Activated CD8-positive, alpha-beta T cell treated with anti-CD3 and anti-CD28 coated beads for 36 hours (primary cell): ENCODE measurements at regions not wholly inside any gene's neighbourhood (a gene's known extent, or its start where the extent isn't known, plus 50 kb on each side); places are given as distances from the start of the nearest gene placed in this dataset.

Source experiments
- ATAC-seq: fragments of 200-7000 bp; cut with Tn5 transposase; one replicate; pipeline ENCODE4 v1.10.0; 2021; ENCODE audit warnings: mild to moderate bottlenecking, moderate library complexity
- CTCF ChIA-PET: fragments of 350-600 bp; sonication (Branson Sonifier 250); formaldehyde crosslinking; loops from one replicate; lab custom pipeline; 2021; ENCODE audit warnings: antibody characterized with exemption; lab: Charles Lee
- POLR2A ChIA-PET: fragments of 350-600 bp; sonication (Branson Sonifier 250); formaldehyde crosslinking; loops from one replicate; lab custom pipeline; 2021; ENCODE audit warnings: antibody characterized with exemption; lab: Charles Lee
- DNase-seq: peaks from one replicate; pipeline ENCODE4 v3.0.0-alpha.2; 2020
- H3K27ac Mint-ChIP-seq: one replicate; pipeline ENCODE4 v1.8.0; 2021; ENCODE audit warnings: mild to moderate bottlenecking, mixed read lengths
- H3K27me3 Mint-ChIP-seq: one replicate; pipeline ENCODE4 v1.8.0; 2021; ENCODE audit warnings: mixed read lengths
- H3K36me3 Mint-ChIP-seq: one replicate; pipeline ENCODE4 v1.8.0; 2021; ENCODE audit warnings: low read depth, mixed read lengths
- H3K4me1 Mint-ChIP-seq: one replicate; pipeline ENCODE4 v1.8.0; 2021; ENCODE audit warnings: low read depth, mixed read lengths
- H3K4me3 Mint-ChIP-seq: one replicate; pipeline ENCODE4 v1.8.0; 2021; ENCODE audit warnings: mild to moderate bottlenecking, moderate library complexity, mixed read lengths
- H3K9me3 Mint-ChIP-seq: one replicate; pipeline ENCODE4 v1.8.0; 2021; ENCODE audit warnings: mixed read lengths
- intact Hi-C: fragments of 100-400 bp; cut with micrococcal nuclease; formaldehyde crosslinking; loops from one replicate; pipeline ENCODE4 v1.10.0; 2022
- TF ChIP-seq, protein P1 (sequence below): fragments of 200-600 bp; IDR thresholded peaks from one replicate; pipeline ENCODE4 v1.8.0; 2022; ENCODE audit warnings: antibody characterized with exemption, mild to moderate bottlenecking

DNA sequence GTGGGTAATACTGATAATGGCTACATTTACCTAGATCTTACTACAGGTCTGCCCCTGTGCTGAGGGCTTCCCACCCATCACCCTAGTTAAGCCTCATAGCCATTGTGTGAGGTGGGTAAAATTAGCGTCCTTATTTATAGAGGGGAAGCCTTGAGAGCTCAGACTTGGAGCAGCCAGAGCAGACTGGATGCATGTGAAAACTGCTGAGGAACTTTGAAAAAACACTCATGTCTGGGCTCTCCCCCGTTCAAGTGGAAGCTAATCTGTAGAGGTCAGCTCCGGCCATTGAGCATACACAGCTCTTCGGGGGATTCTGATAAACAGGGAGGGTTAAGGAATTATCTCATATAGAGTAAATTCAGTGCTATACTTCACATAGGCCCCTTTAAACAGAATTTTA, 389.7 kb downstream of the RPS6KC1 start:
- no peak for DNase-seq
- Mint-ChIP-seq H3K9me3 (no peaks in the 10 kb centered on the region), H3K27me3 (peaks cover 9% of the 10 kb centered on the region), H3K36me3 (no peaks in the 10 kb centered on the region), H3K27ac (no peak overlapping the region), H3K4me1 (no peaks in the 10 kb centered on the region), H3K4me3 (no peak overlapping the region)
- TF ChIP-seq, protein P1, sequence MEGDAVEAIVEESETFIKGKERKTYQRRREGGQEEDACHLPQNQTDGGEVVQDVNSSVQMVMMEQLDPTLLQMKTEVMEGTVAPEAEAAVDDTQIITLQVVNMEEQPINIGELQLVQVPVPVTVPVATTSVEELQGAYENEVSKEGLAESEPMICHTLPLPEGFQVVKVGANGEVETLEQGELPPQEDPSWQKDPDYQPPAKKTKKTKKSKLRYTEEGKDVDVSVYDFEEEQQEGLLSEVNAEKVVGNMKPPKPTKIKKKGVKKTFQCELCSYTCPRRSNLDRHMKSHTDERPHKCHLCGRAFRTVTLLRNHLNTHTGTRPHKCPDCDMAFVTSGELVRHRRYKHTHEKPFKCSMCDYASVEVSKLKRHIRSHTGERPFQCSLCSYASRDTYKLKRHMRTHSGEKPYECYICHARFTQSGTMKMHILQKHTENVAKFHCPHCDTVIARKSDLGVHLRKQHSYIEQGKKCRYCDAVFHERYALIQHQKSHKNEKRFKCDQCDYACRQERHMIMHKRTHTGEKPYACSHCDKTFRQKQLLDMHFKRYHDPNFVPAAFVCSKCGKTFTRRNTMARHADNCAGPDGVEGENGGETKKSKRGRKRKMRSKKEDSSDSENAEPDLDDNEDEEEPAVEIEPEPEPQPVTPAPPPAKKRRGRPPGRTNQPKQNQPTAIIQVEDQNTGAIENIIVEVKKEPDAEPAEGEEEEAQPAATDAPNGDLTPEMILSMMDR = no peak
- no peak for ATAC-seq
- intact Hi-C loops = no loop called here
- POLR2A ChIA-PET = no interaction called here
- CTCF ChIA-PET = no interaction called here

DNA sequence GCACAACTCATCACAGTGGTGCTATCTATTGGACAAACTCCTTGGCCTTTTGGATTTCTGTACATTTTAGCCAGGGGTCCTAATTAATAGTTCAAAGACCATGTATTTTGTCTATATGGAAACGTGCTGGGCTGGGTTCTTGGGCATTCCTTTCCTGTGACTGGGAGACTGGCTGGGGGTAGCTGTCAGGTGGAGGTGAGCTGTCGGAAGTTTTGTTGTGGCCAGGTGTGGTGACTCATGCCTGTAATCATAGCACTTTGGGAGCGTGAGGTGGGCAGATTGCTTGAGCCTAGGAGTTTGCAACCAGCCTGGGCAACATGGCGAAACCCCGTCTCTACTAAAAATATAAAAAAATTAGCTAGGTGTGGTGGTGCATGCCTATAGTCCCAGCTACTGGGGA, 392.4 kb downstream of the RPS6KC1 start:
- Mint-ChIP-seq H3K27ac (no peak overlapping the region), H3K9me3 (no peaks in the 10 kb centered on the region), H3K27me3 (peaks cover 8% of the 10 kb centered on the region), H3K4me3 (no peak overlapping the region), H3K36me3 (no peaks in the 10 kb centered on the region), H3K4me1 (no peaks in the 10 kb centered on the region)
- ATAC-seq (no peak), DNase-seq (no peak)
- TF ChIP-seq, protein P1 = no peak
- POLR2A ChIA-PET = no interaction called here
- CTCF ChIA-PET = no interaction called here
- intact Hi-C loops = no loop called here

DNA sequence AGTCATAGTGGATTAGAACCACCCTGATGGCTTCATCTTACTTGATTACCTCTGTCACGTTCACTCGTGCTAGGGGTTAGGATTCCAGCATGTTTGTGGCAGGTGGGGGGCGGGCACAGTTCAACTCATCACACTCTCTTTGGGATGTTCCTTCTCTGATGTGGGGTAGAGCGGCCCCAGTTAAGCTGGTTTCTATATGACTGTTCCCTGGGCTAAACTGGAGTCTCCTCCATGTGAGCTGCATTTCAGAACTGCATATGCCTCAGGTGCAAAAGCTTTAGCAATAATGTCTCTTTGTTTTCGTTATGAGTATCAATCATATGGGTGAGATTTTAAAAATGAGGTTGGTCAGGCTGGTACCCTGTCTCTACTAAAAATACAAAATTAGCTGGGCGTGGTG, 393.2 kb downstream of the RPS6KC1 start:
- Mint-ChIP-seq H3K36me3 (no peaks in the 10 kb centered on the region), H3K27me3 (peaks cover 7% of the 10 kb centered on the region), H3K4me3 (no peak overlapping the region), H3K4me1 (no peaks in the 10 kb centered on the region), H3K9me3 (no peaks in the 10 kb centered on the region), H3K27ac (no peak overlapping the region)
- ATAC-seq = no peak
- CTCF ChIA-PET = no interaction called here
- intact Hi-C loops = no loop called here
- DNase-seq = no peak
- TF ChIP-seq, protein P1 = no peak
- POLR2A ChIA-PET = no interaction called here

DNA sequence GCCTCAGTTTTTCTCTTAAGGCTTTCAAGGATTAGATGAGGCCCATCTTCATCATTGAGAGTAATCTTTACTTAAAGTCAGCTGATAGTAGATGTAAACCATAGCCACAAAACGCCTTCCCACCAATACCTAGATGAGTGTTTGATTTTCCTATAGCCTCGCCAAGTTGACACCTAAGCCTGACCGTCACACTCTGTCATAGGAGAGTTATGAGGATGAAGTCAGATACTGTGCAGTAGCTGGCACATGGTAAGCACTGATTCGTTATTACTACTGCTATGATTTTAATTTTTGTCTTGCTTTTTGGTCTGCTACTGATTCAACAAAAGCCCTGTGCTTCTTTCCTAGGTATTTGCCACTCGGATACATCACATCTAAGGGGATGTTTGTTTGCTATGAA, 395.5 kb downstream of the RPS6KC1 start:
- TF ChIP-seq, protein P1 = no peak
- intact Hi-C loops = no loop called here
- CTCF ChIA-PET = no interaction called here
- ATAC-seq (no peak), DNase-seq (no peak)
- POLR2A ChIA-PET = no interaction called here
- H3K27me3 Mint-ChIP-seq = peaks cover 2% of the 10 kb centered on the region
- no peak overlapping the region for H3K4me3 Mint-ChIP-seq
- H3K4me1 Mint-ChIP-seq = no peaks in the 10 kb centered on the region
- H3K9me3 Mint-ChIP-seq = no peaks in the 10 kb centered on the region
- no peaks in the 10 kb centered on the region for H3K36me3 Mint-ChIP-seq
- no peak overlapping the region for H3K27ac Mint-ChIP-seq

DNA sequence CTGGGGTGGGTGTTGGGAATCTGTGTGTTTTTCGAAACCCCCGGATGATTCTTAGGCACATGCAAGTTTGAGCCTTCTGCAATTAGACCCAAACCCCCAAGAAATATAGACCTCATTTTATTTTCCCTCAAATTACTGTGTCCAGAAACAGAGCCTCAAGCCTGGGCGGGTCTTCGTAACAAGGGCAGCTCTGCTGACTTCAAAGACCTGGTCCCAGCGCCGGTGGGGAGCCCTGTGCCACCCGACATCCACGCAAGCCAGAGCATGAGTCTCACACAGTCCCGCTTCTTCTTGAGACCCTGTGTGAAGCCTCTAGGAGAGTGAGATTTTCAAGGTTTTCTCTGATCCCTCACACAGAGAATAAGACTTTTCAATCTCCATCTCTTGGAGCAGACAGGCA, 397.3 kb downstream of the RPS6KC1 start:
- no peaks in the 10 kb centered on the region for H3K4me1 Mint-ChIP-seq
- ChIA-PET POLR2A (no interaction called here), CTCF (no interaction called here)
- TF ChIP-seq, protein P1 = no peak
- intact Hi-C loops = no loop called here
- no peak for ATAC-seq
- H3K27me3 Mint-ChIP-seq = peaks cover 2% of the 10 kb centered on the region
- no peaks in the 10 kb centered on the region for H3K9me3 Mint-ChIP-seq
- no peak overlapping the region for H3K27ac Mint-ChIP-seq
- no peak for DNase-seq
- no peak overlapping the region for H3K4me3 Mint-ChIP-seq
- H3K36me3 Mint-ChIP-seq = no peaks in the 10 kb centered on the region
